Head of caudate nucleus (tissue), 42 donors: ENCODE measurements at regions not wholly inside any gene's neighbourhood (a gene's known extent, or its start where the extent isn't known, plus 50 kb on each side); places are given as distances from the start of the nearest gene placed in this dataset.
"Not testable (repeated sequence)": the region's sequence is repeated elsewhere in the genome, so short reads cannot be mapped to it uniquely, and the experiment has no call there.

Source experiments
- DNase-seq, 42 donors: peaks; one replicate each; pipeline versions ENCODE4 v3.0.0 to v3.0.0-alpha.2; 2020 to 2021; ENCODE audit warnings: mixed read lengths in 7 of 42
- intact Hi-C: fragments of 100-400 bp; cut with DNase I; formaldehyde crosslinking; loops from one replicate; pipeline ENCODE4 v1.15.0; 2022

DNA sequence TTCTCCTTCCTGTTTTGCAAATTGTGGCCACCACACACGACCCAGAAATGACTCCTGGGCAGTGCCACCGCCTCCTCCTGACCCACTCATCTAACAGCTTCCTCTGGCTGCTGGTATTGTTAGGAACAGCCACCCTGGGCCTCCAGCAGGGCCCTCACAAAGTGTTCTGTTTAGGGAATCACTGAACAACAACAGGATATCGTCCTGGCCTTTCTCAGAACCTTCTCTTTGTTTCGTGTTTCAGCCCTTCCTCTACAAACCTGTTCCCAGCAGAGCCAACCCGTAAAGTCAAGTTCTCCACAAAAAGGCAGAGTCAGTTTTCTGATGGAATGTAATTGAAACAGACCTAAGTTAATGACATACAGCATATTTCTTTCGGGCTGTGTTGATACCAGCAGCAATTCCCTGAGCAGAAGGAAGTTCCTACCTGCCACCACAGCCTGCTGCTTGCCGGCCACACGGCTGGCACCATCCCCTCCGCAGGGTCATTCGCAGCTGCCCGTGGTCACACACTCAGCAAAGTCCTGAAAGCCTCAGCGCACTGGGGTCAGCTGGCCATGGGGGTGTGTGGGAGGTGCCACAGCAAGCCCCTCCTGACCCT is 91.7 kb upstream of the PITRM1 start:
- intact Hi-C loops, result no loop called here
- no peak for DNase-seq

DNA sequence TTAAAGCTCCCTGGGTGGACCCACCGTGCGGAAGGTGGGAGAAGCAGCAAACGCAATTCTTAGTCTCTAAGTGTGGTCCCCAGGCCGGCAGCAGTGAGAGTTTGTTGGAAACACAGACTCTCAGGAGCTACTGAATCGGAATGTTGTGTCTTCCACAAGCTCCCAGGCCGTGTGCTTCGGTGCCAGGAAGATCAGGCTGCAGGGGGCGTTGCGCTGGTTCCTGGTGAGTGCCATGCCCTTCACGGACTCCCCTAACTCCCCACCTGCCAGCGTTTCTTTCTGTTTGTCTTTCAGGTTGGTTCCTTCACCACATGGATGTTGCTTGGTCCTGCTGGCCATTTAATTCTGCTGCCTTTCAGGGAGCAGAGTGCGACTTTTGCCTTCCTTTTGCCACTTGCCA is 91.2 kb upstream of the PITRM1 start:
- DNase-seq, result no peak
- intact Hi-C loops, result no loop called here

DNA sequence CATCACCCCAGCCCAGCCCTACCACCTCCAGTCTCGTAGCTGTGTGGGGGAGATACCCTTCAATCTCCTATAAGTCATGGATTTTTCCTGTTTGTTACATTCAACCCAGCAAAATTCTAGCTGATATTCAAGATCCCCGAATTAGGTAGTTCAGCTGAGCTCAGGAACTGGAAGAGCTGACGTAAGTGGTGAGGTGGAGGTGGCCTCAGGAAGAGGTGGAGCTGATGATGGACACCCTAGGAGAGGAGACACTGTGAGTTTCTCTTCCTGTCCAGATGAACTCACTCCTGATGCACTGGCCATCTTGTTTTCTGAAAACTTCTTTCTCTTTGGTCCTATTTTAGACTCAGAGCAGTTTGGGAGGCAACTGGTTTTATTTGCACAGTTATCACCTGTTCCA is 90.5 kb upstream of the PITRM1 start:
- DNase-seq, result no peak
- intact Hi-C loops, result no loop called here

DNA sequence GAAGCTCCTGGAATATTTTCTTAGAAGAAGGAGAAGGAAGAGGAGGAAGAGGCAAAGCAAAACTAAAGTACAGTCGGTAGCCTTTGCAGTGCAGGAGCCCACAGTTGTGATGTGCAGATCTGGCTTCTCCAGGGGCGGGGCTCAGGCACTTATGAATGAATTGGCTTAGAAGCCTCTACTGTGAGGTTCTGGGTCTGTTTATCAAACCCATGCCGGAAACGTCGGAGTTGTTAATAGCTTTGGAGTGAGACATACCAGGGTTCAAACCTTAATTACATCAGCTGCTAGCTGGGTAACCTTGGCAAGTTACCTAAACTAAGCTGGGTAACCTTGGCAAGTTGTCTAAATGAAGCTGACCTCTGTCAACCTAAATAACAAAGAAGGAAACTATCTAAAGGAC is 89.3 kb upstream of the PITRM1 start:
- intact Hi-C loops, result no loop called here
- DNase-seq, result no peak

GRCh38 chr10:3260066-3260834 is 87.7 kb upstream of the PITRM1 start:
- no peak for DNase-seq
- intact Hi-C loops, result no loop called here

GRCh38 chr10:3259499-3259898 is 86.9 kb upstream of the PITRM1 start:
- intact Hi-C loops, result no loop called here
- DNase-seq, result no peak

- intact Hi-C loops, result no loop called here
- DNase-seq, result no peak
Observed at GRCh38 chr10:3258394-3258793, 85.8 kb upstream of the PITRM1 start.

- intact Hi-C loops, result no loop called here
- DNase-seq, result no peak
Observed at GRCh38 chr10:3255616-3256015, 83.0 kb upstream of the PITRM1 start.

DNA sequence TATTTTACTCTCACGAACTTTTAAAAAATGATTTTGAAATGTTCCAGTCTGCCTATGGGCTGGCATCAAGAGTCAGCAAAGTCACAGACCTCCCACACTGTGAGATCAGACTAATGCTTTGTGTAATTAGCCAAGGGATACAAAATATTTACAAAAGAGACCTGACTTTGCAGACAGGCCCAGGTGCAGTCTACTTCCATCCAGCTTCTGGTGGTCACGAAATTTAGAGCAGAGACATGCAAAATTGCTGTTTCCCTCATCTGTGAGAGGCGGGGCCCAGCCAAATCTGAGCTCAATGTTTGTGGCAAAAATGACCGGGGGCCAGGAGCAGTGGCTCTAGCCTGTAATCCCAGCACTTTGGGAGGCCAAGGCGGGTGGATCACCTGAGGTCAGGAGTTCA is 82.5 kb upstream of the PITRM1 start:
- intact Hi-C loops, result no loop called here
- no peak for DNase-seq

DNA sequence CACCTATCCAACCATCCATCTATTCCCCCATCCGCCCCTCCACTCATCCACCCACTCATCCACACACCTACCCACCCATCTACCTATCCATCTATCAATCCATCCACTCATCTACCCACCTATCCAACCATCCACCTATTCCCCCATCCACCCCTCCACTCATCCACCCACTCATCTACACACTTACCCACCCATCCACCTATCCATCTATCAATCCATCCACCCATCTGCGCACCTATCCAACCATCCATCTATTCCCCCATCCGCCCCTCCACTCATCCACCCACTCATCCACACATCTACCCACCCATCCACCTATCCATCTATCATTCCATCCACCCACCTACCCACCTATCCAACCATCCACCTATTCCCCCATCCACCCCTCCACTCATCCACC is 81.4 kb upstream of the PITRM1 start:
- intact Hi-C loops, DNase-seq: not testable (repeated sequence)

DNA sequence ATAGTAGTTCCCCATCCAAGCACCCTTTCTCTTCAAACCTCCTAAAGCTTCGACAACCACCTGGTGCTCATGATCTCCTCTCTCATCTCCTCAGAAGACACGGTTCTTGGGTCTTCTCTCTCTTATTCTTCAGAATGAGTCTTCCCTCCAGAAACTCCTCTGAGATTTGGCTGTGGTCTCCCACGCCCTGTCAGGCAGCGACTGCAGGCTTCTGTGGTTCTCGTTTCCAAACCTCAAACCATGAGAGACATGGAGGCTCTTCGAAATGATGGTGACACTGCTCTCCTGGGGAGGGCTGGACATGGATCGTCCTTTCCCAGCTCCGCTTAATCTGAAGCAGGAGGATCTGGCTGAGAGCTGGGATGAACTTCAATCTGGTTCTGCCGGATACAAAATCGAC is 78.6 kb upstream of the PITRM1 start:
- no peak for DNase-seq
- intact Hi-C loops, result no loop called here

DNA sequence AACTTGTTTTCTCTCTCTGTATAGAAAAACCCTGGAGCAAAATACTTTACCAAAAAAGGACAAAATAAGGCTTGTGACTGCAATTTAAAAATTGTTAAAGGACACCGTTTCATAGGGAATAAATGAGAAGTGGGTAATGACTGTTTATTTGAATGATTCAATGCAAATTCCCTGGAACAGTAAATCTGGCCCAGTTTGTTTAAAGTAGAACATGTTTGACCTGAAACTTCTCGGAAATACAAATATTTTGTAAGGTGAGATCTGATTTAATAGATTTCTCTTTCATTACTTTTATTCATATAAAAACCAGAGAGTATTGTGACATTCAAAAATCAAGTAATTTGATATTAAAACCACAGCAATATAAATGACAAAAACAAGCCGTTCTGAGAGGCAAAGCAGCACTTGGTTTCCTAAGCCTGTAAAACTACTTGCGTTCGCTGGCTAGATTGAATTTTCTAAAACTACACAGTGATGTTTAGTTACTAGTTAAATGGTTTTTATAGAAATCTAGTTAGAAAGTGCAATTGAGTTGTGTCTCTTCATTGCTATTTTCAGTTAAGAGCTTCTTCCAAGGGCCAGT is 76.8 kb upstream of the PITRM1 start:
- no peak for DNase-seq
- intact Hi-C loops, result no loop called here

GRCh38 chr10:3248526-3249306 is 76.1 kb upstream of the PITRM1 start:
- DNase-seq, result no peak
- intact Hi-C loops, result no loop called here

DNA sequence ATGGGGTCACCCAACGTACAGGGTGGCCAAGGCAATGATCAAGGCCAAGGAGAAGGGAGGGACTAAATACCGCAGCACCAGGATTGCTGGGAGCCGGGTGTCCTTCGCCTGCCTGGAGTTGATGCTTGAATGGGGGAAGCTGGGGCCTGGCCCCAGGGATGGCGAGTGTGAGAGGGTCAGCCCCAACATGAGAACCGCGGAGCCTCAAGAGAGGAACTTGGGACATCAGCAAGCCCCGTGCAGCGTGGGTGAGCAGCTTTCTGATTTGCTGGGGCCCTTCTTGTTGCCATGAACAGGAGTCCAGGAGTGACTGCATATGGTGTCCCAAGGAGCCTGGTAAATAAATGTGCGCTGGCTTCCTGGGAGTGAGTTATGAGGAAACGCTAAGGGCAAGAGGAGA is 72.8 kb upstream of the PITRM1 start:
- intact Hi-C loops, result no loop called here
- no peak for DNase-seq

DNA sequence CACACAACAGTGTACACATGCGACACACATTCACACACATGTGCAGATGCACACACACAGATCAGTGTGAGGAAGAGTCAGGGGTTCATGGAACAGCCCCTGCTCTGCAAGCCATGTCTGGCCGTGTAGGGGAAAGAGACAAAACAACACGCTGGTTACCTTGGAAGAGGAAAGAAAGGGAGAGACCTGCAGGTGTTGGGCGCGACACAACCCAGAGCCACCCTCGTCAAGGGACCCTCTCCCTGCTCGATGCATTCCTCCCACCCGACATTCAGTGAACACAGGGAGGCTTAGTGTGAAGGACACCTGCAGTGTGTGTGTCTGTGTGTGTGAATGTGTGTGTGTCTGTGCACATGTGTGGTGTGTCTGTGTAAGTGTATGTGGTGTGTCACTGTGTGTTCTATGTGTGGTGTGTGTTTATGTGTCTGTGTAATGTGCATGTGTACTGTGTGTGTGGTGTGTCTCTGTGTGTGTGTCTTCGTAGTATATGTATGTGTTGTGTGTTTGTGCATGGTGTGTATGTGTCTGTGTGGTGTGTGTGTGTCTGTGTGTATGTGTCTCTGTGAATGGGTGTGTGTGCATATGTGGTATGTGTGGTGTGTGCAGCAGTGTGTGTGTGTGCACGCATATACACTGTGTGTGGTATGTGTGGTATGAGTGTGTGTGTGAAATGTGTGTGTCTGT is 69.5 kb upstream of the PITRM1 start:
- intact Hi-C loops, result no loop called here
- no peak for DNase-seq

DNA sequence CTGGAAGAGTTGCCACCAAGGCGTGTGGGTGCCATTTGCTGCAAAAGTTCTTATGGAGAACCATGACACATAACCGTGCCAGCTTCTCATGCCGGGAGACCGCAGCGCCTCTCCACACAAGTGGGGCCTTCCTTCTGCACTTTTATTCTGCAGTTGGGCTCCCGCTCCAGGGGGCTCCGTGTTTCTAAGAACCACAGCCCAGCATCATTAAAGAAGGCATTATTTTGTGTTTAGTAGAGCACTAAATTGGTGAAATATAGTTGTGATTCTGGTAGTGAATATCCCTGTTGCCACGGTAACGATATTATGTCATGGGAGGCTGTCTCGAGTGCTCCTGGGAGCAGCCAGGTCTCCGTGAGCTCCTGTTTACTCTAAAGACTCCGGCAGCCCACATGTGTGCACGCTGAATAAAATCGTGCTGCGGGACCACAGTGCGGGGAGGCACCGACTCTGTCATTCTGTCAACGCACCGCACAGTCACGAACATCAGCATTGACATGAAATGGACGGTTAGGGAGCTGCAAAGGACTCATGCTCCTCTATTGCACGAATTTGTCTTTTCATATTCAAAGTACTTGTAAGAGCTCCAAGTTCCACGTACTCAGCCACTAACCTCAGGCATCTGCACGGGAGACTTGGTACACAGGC is 68.8 kb upstream of the PITRM1 start:
- intact Hi-C loops, result no loop called here
- DNase-seq, result peak in 18 of 42 donors; percentile 10 to 65 (median 32)

- no peak for DNase-seq
- intact Hi-C loops, result loop anchor here (5.0 kb wide), 1 partner anchor 1417 kb away; no protein-coding TSS in a partner anchor
Observed at GRCh38 chr10:3239920-3240894, 67.6 kb upstream of the PITRM1 start.
